PFSK-1 (cell line): ENCODE measurements at regions not wholly inside any gene's neighbourhood (a gene's known extent, or its start where the extent isn't known, plus 50 kb on each side); places are given as distances from the start of the nearest gene placed in this dataset.

Experiments
- FOXP2 ChIP-seq: optimal IDR thresholded peaks from 2 replicates; pipeline ENCODE3; 2011; ENCODE audit warnings: borderline replicate concordance, control low read depth, inconsistent platforms; ENCODE audit not compliant: insufficient read depth; ENCODE audit errors: extremely low read length, extremely low read depth
- POLR2AphosphoS5 ChIP-seq: IDR thresholded peaks from 2 replicates; pipeline ENCODE4 v1.6.1; 2012; ENCODE audit warnings: low read depth, mild to moderate bottlenecking, control low read depth, low read length, moderate library complexity
- SIN3A ChIP-seq: IDR thresholded peaks from 2 replicates; pipeline ENCODE4 v1.6.1; 2012; ENCODE audit warnings: mild to moderate bottlenecking, low read length, moderate library complexity, borderline replicate concordance; ENCODE audit not compliant: insufficient read depth
- TAF1 ChIP-seq: IDR thresholded peaks from 2 replicates; pipeline ENCODE4 v1.6.1; 2012; ENCODE audit warnings: low read length, control low read depth, borderline replicate concordance; ENCODE audit not compliant: insufficient read depth
- TF ChIP-seq, protein P1 (sequence below), 2 experiments: IDR thresholded peaks; 2 replicates each; pipeline versions ENCODE4 v1.6.1 to v1.8.0; 2011 to 2012; ENCODE audit warnings: low read depth in 2 of 2, low read length in 2 of 2, control low read depth in 1 of 2, inconsistent platforms in 1 of 2, mild to moderate bottlenecking in 1 of 2, moderate library complexity in 1 of 2; ENCODE audit not compliant: insufficient read depth in 1 of 2

DNA sequence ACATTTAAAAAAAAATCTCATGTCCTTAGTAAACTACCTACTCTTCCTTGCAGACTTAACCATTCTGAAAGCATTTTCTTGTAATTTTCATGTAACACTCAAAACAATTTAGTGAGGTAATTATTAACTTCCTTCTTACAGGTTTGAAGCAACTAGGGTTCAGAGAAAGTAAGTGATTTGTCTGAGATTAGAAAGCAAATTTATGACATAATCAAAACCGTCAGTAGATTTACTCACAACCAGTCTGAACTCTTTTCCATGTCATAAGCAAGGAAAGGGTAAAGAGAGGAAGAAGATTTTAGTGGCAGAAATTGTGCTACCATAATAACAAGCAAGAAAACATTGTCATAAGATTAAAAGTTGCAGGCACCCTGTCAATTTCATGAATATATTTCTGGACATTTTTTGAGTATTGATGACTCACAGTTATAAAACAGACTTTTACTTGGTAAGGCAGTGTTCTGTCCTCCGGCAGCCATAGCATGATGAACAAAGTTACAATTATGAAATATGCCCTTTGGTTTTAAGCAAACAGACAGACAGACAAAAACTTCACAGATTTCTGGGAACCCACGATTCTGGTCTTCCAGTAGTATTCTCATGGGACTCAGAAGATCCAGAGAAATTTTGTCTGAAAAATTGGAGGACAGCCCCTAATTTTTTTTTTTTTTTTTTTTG lies 707.2 kb downstream of the RWDD3 start:
- TF ChIP-seq SIN3A (no peak), FOXP2 (no peak), TAF1 (no peak)
- TF ChIP-seq, protein P1, sequence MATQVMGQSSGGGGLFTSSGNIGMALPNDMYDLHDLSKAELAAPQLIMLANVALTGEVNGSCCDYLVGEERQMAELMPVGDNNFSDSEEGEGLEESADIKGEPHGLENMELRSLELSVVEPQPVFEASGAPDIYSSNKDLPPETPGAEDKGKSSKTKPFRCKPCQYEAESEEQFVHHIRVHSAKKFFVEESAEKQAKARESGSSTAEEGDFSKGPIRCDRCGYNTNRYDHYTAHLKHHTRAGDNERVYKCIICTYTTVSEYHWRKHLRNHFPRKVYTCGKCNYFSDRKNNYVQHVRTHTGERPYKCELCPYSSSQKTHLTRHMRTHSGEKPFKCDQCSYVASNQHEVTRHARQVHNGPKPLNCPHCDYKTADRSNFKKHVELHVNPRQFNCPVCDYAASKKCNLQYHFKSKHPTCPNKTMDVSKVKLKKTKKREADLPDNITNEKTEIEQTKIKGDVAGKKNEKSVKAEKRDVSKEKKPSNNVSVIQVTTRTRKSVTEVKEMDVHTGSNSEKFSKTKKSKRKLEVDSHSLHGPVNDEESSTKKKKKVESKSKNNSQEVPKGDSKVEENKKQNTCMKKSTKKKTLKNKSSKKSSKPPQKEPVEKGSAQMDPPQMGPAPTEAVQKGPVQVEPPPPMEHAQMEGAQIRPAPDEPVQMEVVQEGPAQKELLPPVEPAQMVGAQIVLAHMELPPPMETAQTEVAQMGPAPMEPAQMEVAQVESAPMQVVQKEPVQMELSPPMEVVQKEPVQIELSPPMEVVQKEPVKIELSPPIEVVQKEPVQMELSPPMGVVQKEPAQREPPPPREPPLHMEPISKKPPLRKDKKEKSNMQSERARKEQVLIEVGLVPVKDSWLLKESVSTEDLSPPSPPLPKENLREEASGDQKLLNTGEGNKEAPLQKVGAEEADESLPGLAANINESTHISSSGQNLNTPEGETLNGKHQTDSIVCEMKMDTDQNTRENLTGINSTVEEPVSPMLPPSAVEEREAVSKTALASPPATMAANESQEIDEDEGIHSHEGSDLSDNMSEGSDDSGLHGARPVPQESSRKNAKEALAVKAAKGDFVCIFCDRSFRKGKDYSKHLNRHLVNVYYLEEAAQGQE (IDR thresholded peaks at IDR 0.05; ENCODE audit: insufficient read depth in 1 of 2, low read depth in 2 of 2, low read length in 2 of 2): no peak

DNA sequence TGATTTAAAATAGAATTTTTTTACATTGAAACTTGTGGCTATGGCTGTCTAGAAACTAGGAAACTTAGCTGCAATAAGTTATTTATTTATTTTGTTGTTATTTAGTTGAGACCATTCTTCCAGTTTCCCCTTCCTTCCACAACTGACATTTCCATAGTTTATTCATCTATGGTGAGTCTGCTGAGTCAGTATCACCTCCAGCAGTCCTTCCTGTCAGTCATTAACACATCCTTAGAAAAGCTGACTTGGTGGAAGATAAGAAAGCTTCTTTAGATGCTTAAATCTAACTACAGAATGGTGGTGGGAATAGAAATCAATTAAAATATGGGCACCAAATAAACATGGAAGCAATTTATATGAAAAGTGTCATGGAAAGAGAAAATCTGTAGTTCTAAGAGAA lies 714.0 kb downstream of the RWDD3 start:
- TF ChIP-seq POLR2AphosphoS5 (no peak), FOXP2 (no peak), SIN3A (no peak), TAF1 (no peak)
- TF ChIP-seq, protein P1 (IDR thresholded peaks at IDR 0.05; ENCODE audit: insufficient read depth in 1 of 2, low read depth in 2 of 2, low read length in 2 of 2): no peak

DNA sequence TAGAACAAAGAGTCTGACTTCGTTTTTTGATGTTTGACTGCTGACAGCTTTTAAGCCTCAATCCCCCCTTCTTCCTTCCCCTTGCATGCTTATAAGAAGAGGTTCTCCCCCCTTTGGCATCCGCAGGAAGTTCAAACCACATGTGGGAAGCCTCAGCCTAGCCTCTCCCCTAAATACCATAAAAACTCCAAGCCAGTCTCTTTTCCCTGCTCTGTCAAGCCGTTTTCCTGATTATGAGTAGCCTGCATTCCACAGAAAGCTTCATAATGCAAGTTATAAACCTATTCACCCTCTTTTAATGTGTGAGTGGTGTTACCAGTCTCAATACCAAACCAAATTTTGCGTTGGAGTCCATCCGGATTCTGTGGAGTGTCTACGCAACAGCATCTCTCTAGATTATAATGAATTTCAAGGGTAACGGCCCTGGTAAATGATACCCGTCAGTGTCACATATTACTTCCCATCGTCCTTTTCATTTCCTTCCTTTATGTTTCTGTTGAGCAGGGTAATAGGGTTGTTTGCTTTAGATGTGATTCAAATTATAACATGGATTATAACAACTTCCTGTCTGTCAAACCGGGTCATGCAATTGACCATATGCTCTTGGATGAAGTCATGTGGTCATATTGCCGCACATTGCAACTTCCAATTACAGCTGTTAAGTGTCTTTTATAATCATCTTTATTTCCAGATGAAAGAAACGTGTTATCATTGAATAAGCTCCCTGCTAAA lies 717.5 kb downstream of the RWDD3 start:
- TF ChIP-seq SIN3A (no peak), POLR2AphosphoS5 (no peak), TAF1 (no peak), FOXP2 (no peak)
- TF ChIP-seq, protein P1 (IDR thresholded peaks at IDR 0.05; ENCODE audit: insufficient read depth in 1 of 2, low read depth in 2 of 2, low read length in 2 of 2): no peak

GRCh38 chr1:95953015-95953414 lies 719.0 kb downstream of the RWDD3 start:
- no peak for TF ChIP-seq SIN3A
- no peak for TF ChIP-seq TAF1
- TF ChIP-seq, protein P1 (IDR thresholded peaks at IDR 0.05; ENCODE audit: insufficient read depth in 1 of 2, low read depth in 2 of 2, low read length in 2 of 2): no peak

DNA sequence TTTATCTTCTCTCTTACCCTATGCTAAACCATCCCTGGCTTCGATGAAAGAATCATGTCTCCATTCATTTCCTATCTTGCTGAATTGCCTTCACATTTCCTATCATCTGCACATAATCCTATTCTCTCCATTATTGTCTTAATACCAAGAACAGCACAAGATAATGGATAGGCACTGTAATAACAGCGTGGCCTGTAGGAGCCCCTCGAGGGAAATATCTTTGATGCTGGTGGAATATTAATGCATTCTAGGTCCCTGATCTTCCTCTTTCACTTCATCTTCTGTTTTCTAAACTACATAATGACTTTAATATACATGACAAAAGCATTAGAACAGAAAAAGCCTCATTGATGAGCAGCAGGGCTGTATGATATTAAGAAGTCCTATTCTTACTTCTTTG lies 720.6 kb downstream of the RWDD3 start:
- TF ChIP-seq SIN3A (no peak), TAF1 (no peak), FOXP2 (no peak)
- TF ChIP-seq, protein P1 (IDR thresholded peaks at IDR 0.05; ENCODE audit: insufficient read depth in 1 of 2, low read depth in 2 of 2, low read length in 2 of 2): no peak
